Mammary epithelial cell (primary cell): ENCODE measurements at regions not wholly inside any gene's neighbourhood (a gene's known extent, or its start where the extent isn't known, plus 50 kb on each side); places are given as distances from the start of the nearest gene placed in this dataset.

ENCODE experiments used
- CTCF ChIP-seq, 2 donors: IDR thresholded peaks in 1 of 2; conservative IDR thresholded peaks in 1 of 2; 2 replicates each; pipeline ENCODE4 v1.5.1; 2011 to 2012; ENCODE audit warnings: inconsistent platforms in 2 of 2, low read length in 2 of 2, mild to moderate bottlenecking in 2 of 2, control low read depth in 1 of 2, low read depth in 1 of 2; ENCODE audit not compliant: insufficient read depth in 1 of 2; ENCODE audit errors: extremely low read depth in 1 of 2
- EZH2 ChIP-seq: IDR thresholded peaks from 2 replicates; pipeline ENCODE4 v1.6.1; 2012; ENCODE audit warnings: low read length, inconsistent platforms, borderline replicate concordance

- TF ChIP-seq CTCF (conservative IDR thresholded peaks at IDR 0.05 in 1 of 2, IDR thresholded peaks at IDR 0.05 in 1 of 2; ENCODE audit: extremely low read depth in 1 of 2, insufficient read depth in 1 of 2, low read depth in 1 of 2, low read length in 2 of 2): no peak
- no peak for TF ChIP-seq EZH2
These were observed 155.0 kb upstream of the IRX2 start for GRCh38 chr5:2906302-2907090.
